GM12878 (cell line): ENCODE measurements at regions not wholly inside any gene's neighbourhood (a gene's known extent, or its start where the extent isn't known, plus 50 kb on each side); places are given as distances from the start of the nearest gene placed in this dataset.

Source experiments
- ATAC-seq: fragments of 200-7000 bp; cut with Tn5 transposase; 3 replicates; pipeline ENCODE4 v1.9.1; 2020; ENCODE audit warnings: mild to moderate bottlenecking, moderate library complexity
- BruUV-seq: library from RNA; stranded (reverse); fragments of 400-500 nt; replicated peaks from 2 replicates; lab custom pipeline; 2021; lab: Mats Ljungman, UMichigan
- CTCF ChIA-PET: fragments of 300-600 bp; sonication (Branson Sonifier 250); formaldehyde crosslinking; extraction: SDS; loops from one replicate; lab custom pipeline; 2021; ENCODE audit warnings: inconsistent platforms; lab: Yijun Ruan, JAX
- POLR2A ChIA-PET: fragments of 350-600 bp; formaldehyde crosslinking; extraction: SDS; loops from one replicate; lab custom pipeline; 2021; ENCODE audit warnings: inconsistent platforms; lab: Charles Lee
- RAD21 ChIA-PET: fragments of 300-600 bp; sonication (Branson Sonifier 250); formaldehyde crosslinking; loops from one replicate; lab custom pipeline; 2023; ENCODE audit warnings: antibody characterized with exemption; ENCODE audit not compliant: unreplicated experiment; lab: Charles Lee
- SMC1A ChIA-PET: fragments of 300-600 bp; sonication (Branson Sonifier 250); formaldehyde crosslinking; loops from one replicate; lab custom pipeline; 2023; ENCODE audit not compliant: unreplicated experiment, uncharacterized antibody; lab: Charles Lee
- DNase-seq: peaks from one replicate; pipeline ENCODE4 v3.0.0-alpha.2; 2011; ENCODE audit warnings: low read depth, low spot score
- FAIRE-seq: peaks from 3 replicates; lab custom pipeline; 2011; peaks lifted over from hg19 to GRCh38; lab: Jason Lieb, UNC
- H2AFZ ChIP-seq: 2 replicates; pipeline ENCODE4 v1.6.0; 2011; ENCODE audit warnings: low read depth, low read length, control low read depth; ENCODE audit not compliant: control insufficient read depth
- H3K27ac ChIP-seq: 2 replicates; pipeline ENCODE4 v1.5.1; 2011; ENCODE audit warnings: control low read depth; ENCODE audit not compliant: control insufficient read depth, insufficient read depth
- H3K27me3 ChIP-seq, 2 experiments: replicated peaks in 1 of 2; 2 replicates each; pipeline versions ENCODE4 v1.6.0 to v1.6.1; 2011; ENCODE audit warnings: low read length in 1 of 2; ENCODE audit not compliant: control insufficient read depth in 2 of 2, insufficient read depth in 2 of 2
- H3K36me3 ChIP-seq, 2 experiments: 2 replicates each; pipeline ENCODE4 v1.5.1; 2011; ENCODE audit warnings: low read length in 1 of 2; ENCODE audit not compliant: control insufficient read depth in 2 of 2, insufficient read depth in 2 of 2
- H3K4me1 ChIP-seq: 2 replicates; pipeline ENCODE4 v1.6.1; 2011; ENCODE audit warnings: mild to moderate bottlenecking, low read length, moderate library complexity, mixed read lengths; ENCODE audit not compliant: control insufficient read depth, insufficient read depth
- H3K4me2 ChIP-seq: 2 replicates; pipeline ENCODE4 v1.6.0; 2011; ENCODE audit warnings: control low read depth; ENCODE audit not compliant: control insufficient read depth, insufficient read depth
- H3K4me3 ChIP-seq: fragments of 200-600 bp; sonication (generic); 2 replicates; pipeline ENCODE4 v1.5.1; 2016
- H3K79me2 ChIP-seq: 2 replicates; pipeline ENCODE4 v1.6.0; 2011; ENCODE audit warnings: low read length; ENCODE audit not compliant: control insufficient read depth, insufficient read depth
- H3K9ac ChIP-seq: 2 replicates; pipeline ENCODE4 v1.8.0; 2011; ENCODE audit warnings: low read length, control low read depth, mixed read lengths; ENCODE audit not compliant: control insufficient read depth, insufficient read depth
- H3K9me3 ChIP-seq: replicated peaks from 3 replicates; pipeline ENCODE4 v1.5.1; 2011; ENCODE audit warnings: mild to moderate bottlenecking, low read length; ENCODE audit not compliant: control insufficient read depth, insufficient read depth
- H4K20me1 ChIP-seq: 2 replicates; pipeline ENCODE4 v1.6.0; 2011; ENCODE audit not compliant: control insufficient read depth, insufficient read depth
- BMI1 ChIP-seq: fragments of 450-650 bp; IDR thresholded peaks from 2 replicates; pipeline ENCODE4 v1.6.1; 2016; ENCODE audit warnings: mild to moderate bottlenecking, moderate library complexity, borderline replicate concordance
- CBFB ChIP-seq: IDR thresholded peaks from 2 replicates; pipeline ENCODE4 v1.6.1; 2016; ENCODE audit warnings: antibody characterized with exemption, low read depth
- CEBPB ChIP-seq, 2 experiments: fragments of 150-350 bp in 1 of 2; IDR thresholded peaks; 2 replicates each; pipeline ENCODE4 v1.6.1; 2012 to 2014; ENCODE audit warnings: low read depth in 2 of 2, low read length in 2 of 2, borderline replicate concordance in 1 of 2, inconsistent platforms in 1 of 2
- CREB1 ChIP-seq: IDR thresholded peaks from 2 replicates; pipeline ENCODE4 v1.6.1; 2012; ENCODE audit warnings: low read depth, mild to moderate bottlenecking, inconsistent platforms
- E4F1 ChIP-seq: fragments of 450-650 bp; IDR thresholded peaks from 2 replicates; pipeline ENCODE4 v1.6.1; 2018; ENCODE audit warnings: borderline replicate concordance, mild to moderate bottlenecking; ENCODE audit not compliant: partially characterized antibody
- ESRRA ChIP-seq: IDR thresholded peaks from 2 replicates; pipeline ENCODE4 v1.6.1; 2012; ENCODE audit warnings: mild to moderate bottlenecking, low read length, improper control_type of control experiment
- GABPA ChIP-seq: IDR thresholded peaks from 2 replicates; pipeline ENCODE4 v1.6.1; 2014; ENCODE audit warnings: antibody characterized with exemption, low read depth, mild to moderate bottlenecking, inconsistent platforms
- IKZF1 ChIP-seq: fragments of 450-650 bp; conservative IDR thresholded peaks from 2 replicates; pipeline ENCODE4 v1.6.1; 2017; ENCODE audit warnings: antibody characterized with exemption, mild to moderate bottlenecking
- IKZF2 ChIP-seq, 2 experiments: fragments of 450-650 bp; IDR thresholded peaks; 2 replicates each; pipeline ENCODE4 v1.6.1; 2017; ENCODE audit warnings: mild to moderate bottlenecking in 2 of 2, moderate library complexity in 2 of 2
- JUND ChIP-seq: IDR thresholded peaks from 2 replicates; pipeline ENCODE4 v1.6.1; 2012; ENCODE audit warnings: low read depth, mild to moderate bottlenecking, low read length, improper control_type of control experiment, moderate library complexity
- MEF2B ChIP-seq: fragments of 450-650 bp; IDR thresholded peaks from 2 replicates; pipeline ENCODE4 v1.6.1; 2018; ENCODE audit warnings: mild to moderate bottlenecking, moderate library complexity; ENCODE audit not compliant: partially characterized antibody, poor library complexity, severe bottlenecking
- MTA2 ChIP-seq: fragments of 450-650 bp; IDR thresholded peaks from 2 replicates; pipeline ENCODE4 v1.6.1; 2016; ENCODE audit warnings: low read depth, mild to moderate bottlenecking, moderate library complexity
- NKRF ChIP-seq: fragments of 450-650 bp; conservative IDR thresholded peaks from 2 replicates; pipeline ENCODE4 v1.6.1; 2017; ENCODE audit warnings: mild to moderate bottlenecking, moderate library complexity
- RCOR1 ChIP-seq: conservative IDR thresholded peaks from 2 replicates; pipeline ENCODE4 v1.6.1; 2012; ENCODE audit warnings: low read depth, low read length, improper control_type of control experiment
- RELB ChIP-seq: fragments of 450-650 bp; IDR thresholded peaks from 2 replicates; pipeline ENCODE4 v1.6.1; 2017; ENCODE audit warnings: low read depth, mild to moderate bottlenecking, moderate library complexity
- SMAD1 ChIP-seq: fragments of 450-650 bp; IDR thresholded peaks from 2 replicates; pipeline ENCODE4 v1.6.1; 2018; ENCODE audit warnings: mild to moderate bottlenecking, low read depth; ENCODE audit not compliant: partially characterized antibody
- SP1 ChIP-seq: IDR thresholded peaks from one replicate; pipeline ENCODE4 v1.6.1; 2011; ENCODE audit warnings: low read depth, low read length
- SRF ChIP-seq, 2 experiments: IDR thresholded peaks; 2 replicates each; pipeline ENCODE4 v1.6.1; 2011; ENCODE audit warnings: low read depth in 2 of 2, low read length in 2 of 2, mild to moderate bottlenecking in 1 of 2, moderate library complexity in 1 of 2
- TCF3 ChIP-seq: IDR thresholded peaks from 2 replicates; pipeline ENCODE4 v1.6.1; 2012; ENCODE audit warnings: low read depth, mild to moderate bottlenecking, low read length, borderline replicate concordance; ENCODE audit not compliant: insufficient read depth
- WGBS: methylation state at CpG from one replicate; pipeline ENCODE4 v1.1.6; 2016; ENCODE audit warnings: low lambda C conversion rate; ENCODE audit not compliant: insufficient replicate concordance, insufficient coverage; ENCODE audit errors: missing lambda C conversion rate; 5-methylcytosine and 5-hydroxymethylcytosine counted together
- in situ Hi-C: fragments of 300-500 bp; cut with MboI; formaldehyde crosslinking; loops from 9 replicates; pipeline ENCODE4 v1.14.3; 2018; ENCODE audit warnings: mixed read lengths
- intact Hi-C: fragments of 100-400 bp; cut with micrococcal nuclease; formaldehyde crosslinking; loops from one replicate; pipeline ENCODE4 v1.14.2; 2022; ENCODE audit not compliant: unreplicated experiment

- no peaks in the 10 kb centered on the region for H3K79me2 ChIP-seq
- H3K9me3 ChIP-seq: no peaks in the 10 kb centered on the region
- no peaks in the 10 kb centered on the region for H3K36me3 ChIP-seq
- H3K4me1 ChIP-seq: no peaks in the 10 kb centered on the region
- intact Hi-C loops: no loop called here
- no peak overlapping the region for H2AFZ ChIP-seq
- no peak overlapping the region for H3K27ac ChIP-seq
- 16% methylated on average over 7 of the region's 7 CpGs for WGBS
- BruUV-seq: no TSS peak
- no peak overlapping the region for H3K4me2 ChIP-seq
- no peak for TF ChIP-seq RCOR1
- TF ChIP-seq CREB1: no peak
- TF ChIP-seq SP1: no peak
- TF ChIP-seq TCF3: no peak
- TF ChIP-seq MTA2: no peak
- no peak for TF ChIP-seq CBFB
- TF ChIP-seq SRF (IDR thresholded peaks at IDR 0.05; ENCODE audit: low read depth in 2 of 2, low read length in 2 of 2): no peak
- peak in 1 of 2 experiments; percentile 23; a peak in 2 of 4 replicates for TF ChIP-seq IKZF2 (IDR thresholded peaks at IDR 0.05)
- no peak for TF ChIP-seq GABPA
- no peak for TF ChIP-seq E4F1
- TF ChIP-seq CEBPB (IDR thresholded peaks at IDR 0.05; ENCODE audit: borderline replicate concordance in 1 of 2, low read depth in 2 of 2, low read length in 2 of 2): no peak
- no peak for TF ChIP-seq BMI1
- TF ChIP-seq MEF2B: peak; percentile 59
- TF ChIP-seq ESRRA: no peak
- 0 out of 2 replicates have a peak, but pooled peaks have one; percentile 32 for TF ChIP-seq IKZF1
- no peak for TF ChIP-seq NKRF
- no peak for TF ChIP-seq SMAD1
- TF ChIP-seq RELB: peak; percentile 66; the same call in 1 of the 2 replicates
- TF ChIP-seq JUND: no peak
- TF ChIP-seq, all 136 proteins: peak for 4
- in situ Hi-C loops: no loop called here
- ATAC-seq (peak; percentile 10), FAIRE-seq (no peak), DNase-seq (no peak)
- ChIA-PET RAD21 (interaction anchor here (0.6 to 1.5 kb wide), 6 partner anchors 62 to 522 kb away, joined by 3 to 5 read pairs (median 3); partner anchors contain the start of gene SIPA1L1), POLR2A (interaction anchor here (1.2 to 1.3 kb wide), 2 partner anchors 93 to 526 kb away, joined by 3 to 4 read pairs; no protein-coding TSS in a partner anchor), SMC1A (interaction anchor here (1.0 to 1.2 kb wide), 4 partner anchors 57 to 95 kb away, joined by 3 to 4 read pairs (median 4); no protein-coding TSS in a partner anchor), CTCF (interaction anchor here (0.9 kb wide), 1 partner anchor 92 kb away, joined by 3 read pairs; no protein-coding TSS in a partner anchor)
- Histone ChIP-seq H3K9ac (no peak overlapping the region), H3K4me3 (no peak overlapping the region), H3K27me3 (no peaks in the 10 kb centered on the region), H4K20me1 (no peaks in the 10 kb centered on the region)
Measured at GRCh38 chr14:71229875-71230274, 322.6 kb downstream of the PCNX1 start.
